AG08395 (cell line): ENCODE measurements at regions not wholly inside any gene's neighbourhood (a gene's known extent, or its start where the extent isn't known, plus 50 kb on each side); places are given as distances from the start of the nearest gene placed in this dataset.

Experiments used
- DNase-seq: peaks from one replicate; pipeline ENCODE4 v3.0.0; 2012; ENCODE audit warnings: mixed read lengths, low spot score

GRCh38 chr1:88063605-88064004, 620.5 kb upstream of the PKN2 start:
- no peak for DNase-seq

DNA sequence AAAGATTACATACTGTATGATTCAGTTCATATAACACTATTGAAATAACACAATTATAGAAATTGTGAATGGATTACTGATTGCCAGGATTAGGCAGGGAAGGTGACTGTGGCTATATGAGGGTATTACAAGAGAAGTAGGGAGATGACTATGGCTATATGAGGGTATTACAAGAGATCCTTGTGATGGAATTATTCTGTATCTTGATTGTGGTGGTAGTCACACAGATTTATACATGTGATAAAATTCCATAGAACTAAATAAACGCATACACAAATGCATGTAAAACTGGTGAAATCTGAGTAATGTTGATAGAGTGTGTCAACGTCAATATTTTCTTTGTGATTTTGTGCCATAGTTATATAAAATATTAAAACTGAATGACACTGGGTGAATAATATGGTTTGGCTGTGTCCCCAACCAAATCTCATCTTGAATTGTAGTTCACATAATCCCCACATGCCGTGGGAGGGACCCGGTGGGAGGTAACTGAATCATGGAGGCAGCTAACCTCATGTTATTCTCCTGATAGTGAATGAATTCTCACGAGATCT, 615.6 kb upstream of the PKN2 start:
- DNase-seq = no peak

DNA sequence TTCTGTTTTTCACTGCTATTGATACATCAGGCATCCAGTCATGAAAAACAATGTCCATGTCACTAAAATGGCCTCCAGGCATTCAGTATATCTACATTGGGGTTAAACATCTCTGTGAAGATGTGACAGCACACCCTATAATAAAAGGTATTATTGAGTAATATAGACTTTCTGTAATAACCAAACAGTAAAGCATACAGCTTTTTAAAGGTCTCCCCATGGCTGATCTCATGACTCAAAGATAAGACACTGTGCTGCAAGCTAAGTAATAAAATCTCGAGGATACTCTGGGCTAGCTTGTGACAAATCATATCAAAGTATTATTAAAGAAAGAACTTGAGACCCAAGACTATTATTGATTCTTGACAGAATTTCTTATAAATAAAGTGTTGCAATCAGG, 613.1 kb upstream of the PKN2 start:
- DNase-seq = no peak

DNA sequence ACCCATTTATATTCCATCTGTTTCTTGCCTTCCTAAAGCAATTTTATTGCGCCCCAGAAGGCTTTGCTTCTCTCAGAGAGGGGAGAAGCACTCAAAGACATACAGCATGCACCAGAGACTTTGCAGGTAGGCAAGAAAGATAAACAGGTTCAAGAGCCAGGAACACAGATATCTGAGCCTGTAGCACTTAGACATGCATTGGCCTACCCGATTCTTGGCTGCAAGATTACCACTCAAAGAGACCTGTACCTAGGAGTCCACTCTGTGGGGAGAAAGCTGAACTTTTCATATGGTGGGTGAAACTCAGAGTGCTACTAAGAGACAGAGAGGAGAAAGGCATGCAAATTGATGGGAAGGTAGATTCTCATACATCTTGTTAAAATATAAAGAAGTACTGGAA, 609.4 kb upstream of the PKN2 start:
- no peak for DNase-seq

- no peak for DNase-seq
These were observed 608.3 kb upstream of the PKN2 start for GRCh38 chr1:88075813-88076212.

DNA sequence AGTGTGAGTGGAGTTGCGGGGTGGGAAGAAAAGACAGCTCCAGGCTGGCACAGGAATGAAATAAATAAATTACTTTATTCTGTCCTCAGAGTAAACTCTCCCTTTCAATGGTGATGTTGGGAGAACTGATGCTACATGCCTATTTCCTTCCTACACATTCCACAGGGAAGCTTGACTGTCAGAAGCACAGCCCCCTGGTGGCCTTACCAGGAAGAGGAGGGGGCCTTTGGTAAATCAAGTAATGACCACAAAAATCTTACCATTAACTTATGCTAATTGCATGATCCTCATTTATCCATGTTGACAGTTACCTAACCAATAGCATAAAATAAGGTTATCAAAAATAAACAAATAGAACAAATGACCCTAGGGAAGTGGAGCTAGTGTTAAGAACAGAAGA, 605.0 kb upstream of the PKN2 start:
- DNase-seq = no peak

- DNase-seq = no peak
These were observed 603.2 kb upstream of the PKN2 start for GRCh38 chr1:88080875-88081274.

DNA sequence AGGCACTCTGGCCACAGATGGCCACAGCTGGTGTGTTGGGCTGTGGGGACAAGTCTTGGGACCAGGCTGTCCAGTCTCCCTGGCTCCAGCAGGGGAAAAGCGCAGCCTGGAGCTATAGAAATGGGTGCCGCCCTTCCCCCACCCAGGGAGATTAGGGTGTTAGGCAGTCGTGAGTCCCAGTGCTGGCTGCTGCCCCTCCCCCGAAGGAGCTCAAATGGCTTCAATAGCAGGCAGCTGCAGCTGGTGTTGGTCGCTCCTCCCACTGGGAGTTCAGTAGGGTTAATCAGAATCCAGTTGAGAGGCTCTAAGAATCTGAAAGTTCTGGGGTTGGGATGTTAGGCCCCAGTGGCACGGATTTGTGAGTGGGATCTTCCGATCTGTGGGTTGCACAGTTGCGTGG, 595.6 kb upstream of the PKN2 start:
- no peak for DNase-seq

- DNase-seq = no peak
These were observed 594.1 kb upstream of the PKN2 start for GRCh38 chr1:88089961-88090360.

DNA sequence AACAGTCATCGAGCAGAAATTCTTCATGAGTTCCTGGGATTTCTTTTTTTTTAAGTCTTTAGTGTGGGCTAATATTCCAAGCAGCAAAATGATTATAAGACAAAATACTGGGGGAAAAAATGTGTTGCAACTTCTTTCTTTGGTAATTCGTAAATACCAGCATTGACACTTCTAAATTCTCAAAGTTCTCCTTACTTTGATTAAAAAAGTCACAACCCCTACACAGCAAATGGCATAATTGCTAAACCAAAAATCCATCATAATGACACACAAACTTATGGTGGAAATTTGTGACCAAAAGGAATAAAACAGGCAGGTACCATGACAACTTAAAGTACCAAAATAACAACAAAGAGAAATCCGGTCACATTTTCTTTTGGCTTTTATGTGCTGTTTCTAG, 585.2 kb upstream of the PKN2 start:
- no peak for DNase-seq

GRCh38 chr1:88101041-88101440, 583.0 kb upstream of the PKN2 start:
- no peak for DNase-seq

DNA sequence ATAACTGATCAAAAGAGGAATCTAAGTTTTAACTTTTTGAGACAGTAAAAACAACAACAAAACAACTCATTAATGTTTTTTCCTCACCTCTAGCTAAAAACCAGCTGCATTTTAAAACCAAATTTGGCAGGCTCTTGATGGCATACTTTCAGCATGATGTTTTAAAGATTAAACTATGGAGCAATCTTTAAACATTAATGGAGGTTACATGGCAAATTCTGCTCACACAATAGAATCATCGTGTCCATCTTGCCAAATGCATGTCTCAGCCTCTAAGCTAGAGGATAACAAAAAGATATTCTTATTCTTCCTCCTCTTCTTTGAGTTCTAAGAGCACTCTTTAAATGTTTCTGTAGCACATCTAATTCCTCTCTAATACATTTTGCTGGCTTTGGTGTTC, 579.8 kb upstream of the PKN2 start:
- no peak for DNase-seq

GRCh38 chr1:88104886-88105285, 579.2 kb upstream of the PKN2 start:
- DNase-seq = no peak

DNA sequence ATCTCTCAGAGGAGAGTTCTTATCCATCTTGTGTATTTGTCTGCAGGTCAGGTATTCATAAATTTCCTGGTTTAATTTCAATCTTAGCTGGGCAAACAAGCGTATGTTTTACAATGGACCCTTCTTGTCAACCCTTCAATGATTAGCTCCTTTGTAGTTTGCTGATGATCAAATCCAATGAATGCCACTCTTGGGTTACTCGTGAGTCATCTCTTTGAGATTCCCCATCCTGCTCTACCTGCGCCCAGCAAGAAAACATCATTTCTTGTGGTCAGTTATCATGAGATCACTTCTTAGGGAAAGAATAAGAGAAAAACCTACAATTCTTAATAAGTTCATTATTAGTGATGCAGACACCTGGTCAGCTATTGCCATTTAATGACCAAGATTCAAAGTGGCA, 572.3 kb upstream of the PKN2 start:
- DNase-seq = no peak

DNA sequence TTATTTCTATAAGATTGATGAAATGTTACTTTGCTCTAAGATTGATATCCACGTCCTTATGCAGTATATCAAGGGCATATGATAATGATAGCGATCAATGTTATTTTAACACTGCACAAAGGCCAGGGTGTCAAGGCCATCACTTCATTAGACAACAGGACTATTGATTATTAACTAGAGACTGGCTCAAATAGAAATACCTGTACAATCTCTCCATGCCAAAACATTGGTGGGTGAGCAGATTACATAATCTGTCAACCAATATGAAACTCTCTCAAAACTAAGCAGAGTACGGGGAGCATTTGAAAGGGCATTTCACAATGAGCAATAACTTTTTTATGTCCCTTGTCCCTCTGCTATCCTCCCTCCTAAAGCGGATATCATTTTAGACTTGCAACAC, 566.5 kb upstream of the PKN2 start:
- no peak for DNase-seq

DNA sequence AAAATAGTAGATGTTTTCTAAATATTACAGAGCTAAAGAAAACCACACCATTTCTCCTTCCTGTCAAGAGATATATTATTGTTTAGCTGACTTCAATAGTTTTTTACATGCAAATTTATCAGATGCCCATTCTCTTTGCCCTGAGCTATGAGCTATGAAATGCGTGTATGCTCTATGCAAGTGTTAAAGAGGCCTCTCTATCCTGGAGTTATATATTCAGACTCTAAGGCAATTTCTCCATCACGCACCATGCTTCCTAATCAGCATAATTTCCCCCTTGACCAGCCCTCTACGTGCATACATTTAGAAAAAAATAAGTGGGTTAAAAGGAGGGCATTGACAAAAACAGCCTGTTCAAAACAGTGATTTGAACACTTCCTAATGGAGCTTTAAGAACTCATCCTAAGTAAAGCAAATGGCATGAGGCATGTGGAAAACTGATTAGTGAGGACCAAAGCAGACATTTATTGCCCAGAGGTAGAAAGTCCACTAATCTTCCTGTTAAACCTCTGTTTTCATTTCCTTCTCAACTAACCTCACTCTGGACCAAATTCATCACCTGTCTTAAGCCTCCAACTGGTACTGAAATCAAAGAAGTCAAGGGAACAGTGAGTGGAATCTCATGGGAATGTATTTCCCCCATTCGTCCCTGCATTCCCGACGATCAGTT, 565.8 kb upstream of the PKN2 start:
- DNase-seq = no peak

DNA sequence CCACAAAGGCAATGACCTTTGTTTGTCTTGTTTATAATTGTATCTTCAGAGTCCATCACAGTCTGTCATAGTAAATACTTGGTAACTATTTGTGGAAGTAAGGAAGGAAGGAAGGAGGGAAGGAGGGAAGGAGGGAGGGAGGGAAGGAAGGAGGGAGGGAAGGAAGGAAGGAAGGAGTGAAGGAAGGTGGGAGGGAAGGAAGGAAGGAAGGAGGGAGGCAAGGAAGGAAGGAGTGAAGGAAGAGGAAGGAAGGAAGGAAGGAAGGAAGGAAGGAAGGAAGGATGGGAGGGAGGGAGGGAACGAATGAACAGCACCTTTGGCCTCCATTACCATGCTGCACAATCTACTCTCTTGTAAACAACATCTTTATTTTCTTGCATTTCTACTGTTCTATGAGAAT, 559.5 kb upstream of the PKN2 start:
- no peak for DNase-seq

DNA sequence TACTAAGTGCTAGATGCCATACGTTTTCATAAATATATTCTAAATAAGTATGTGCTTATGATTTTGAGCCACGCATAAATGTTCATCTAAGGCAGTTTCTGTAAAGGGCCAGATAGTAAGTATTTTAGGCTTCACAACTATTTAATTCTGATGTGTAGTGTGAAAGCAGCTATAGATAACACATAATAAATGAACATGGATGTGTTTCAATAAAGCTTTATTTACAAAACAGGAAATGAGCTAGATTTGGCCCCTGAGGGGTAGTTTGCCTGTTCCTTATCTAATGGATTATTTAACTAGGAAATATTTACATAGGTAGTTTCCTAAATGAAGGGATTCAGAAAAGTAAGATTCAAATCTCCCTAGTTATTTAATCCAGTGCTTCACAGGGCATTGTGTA, 557.6 kb upstream of the PKN2 start:
- no peak for DNase-seq

GRCh38 chr1:88133991-88134390, 550.1 kb upstream of the PKN2 start:
- DNase-seq = no peak

DNA sequence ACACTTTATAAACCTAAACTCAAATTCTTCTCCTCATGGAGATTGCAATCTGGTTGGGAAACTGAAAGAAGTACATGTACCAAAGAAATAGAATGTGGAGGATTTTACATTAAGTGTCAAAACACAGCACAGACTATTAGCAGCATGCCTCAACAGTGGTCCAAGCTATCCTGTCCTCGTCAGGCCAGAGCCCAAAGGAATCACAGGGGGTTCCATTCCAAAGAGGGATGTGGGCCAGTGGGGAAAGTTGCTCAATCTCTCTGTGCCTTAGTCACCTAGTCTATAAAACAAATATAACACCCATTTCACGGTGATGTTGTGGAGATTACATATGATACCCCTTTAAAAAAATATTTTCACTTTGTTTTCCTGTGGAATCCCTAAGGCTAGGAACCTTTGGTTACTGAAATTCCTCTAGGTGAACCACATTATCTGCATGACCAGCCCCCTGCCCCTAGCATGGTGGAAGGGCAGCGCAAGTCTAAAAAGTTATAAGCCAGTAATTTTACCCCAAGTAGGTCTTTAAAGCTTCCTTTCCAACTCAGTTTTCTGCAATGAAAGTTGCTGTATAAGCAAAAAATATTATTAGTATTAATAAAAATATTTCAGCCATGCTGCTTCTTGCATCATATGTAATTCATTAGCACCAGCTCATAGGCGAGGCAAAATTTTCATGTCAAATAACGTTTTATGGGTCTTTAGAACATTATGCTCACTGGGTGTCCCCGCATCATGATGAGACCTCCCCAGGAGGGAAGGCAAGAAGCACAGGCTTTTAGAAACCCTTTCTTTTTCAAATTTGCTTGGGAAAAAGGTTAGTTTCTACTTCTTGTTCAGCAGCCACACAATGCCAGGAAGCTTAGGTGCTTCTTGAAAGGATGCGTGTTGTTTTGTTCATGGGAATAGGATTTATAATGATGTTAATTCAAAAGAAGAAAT, 548.8 kb upstream of the PKN2 start:
- no peak for DNase-seq

- DNase-seq = no peak
These were observed 544.4 kb upstream of the PKN2 start for GRCh38 chr1:88139633-88140032.

GRCh38 chr1:88140325-88140724, 543.7 kb upstream of the PKN2 start:
- DNase-seq = no peak

- DNase-seq = no peak
These were observed 542.5 kb upstream of the PKN2 start for GRCh38 chr1:88141499-88142074.
